Natural killer cell treated with Interleukin-12 subunit alpha and Interleukin-12 subunit beta and Interleukin-15 and Interleukin-18, amount 100 ng/mL, for 72 hours (primary cell): ENCODE measurements at regions not wholly inside any gene's neighbourhood (a gene's known extent, or its start where the extent isn't known, plus 50 kb on each side); places are given as distances from the start of the nearest gene placed in this dataset.

Source experiments
- ATAC-seq, 2 donors: fragments of 150-1000 bp; cut with Tn5 transposase in 1 of 2; sonication (Bioruptor Pico), chemical (Tn5 transposase) in 1 of 2; 2 replicates each; pipeline ENCODE4 v1.10.0; 2021
- DNase-seq: peaks from one replicate; pipeline ENCODE4 v3.0.0; 2022; ENCODE audit warnings: low spot score
- H3K27ac Mint-ChIP-seq, 2 donors: 1 replicate in 1 of 2; 2 replicates in 1 of 2; pipeline ENCODE4 v1.8.0; 2022; ENCODE audit warnings: mixed read lengths in 2 of 2, mild to moderate bottlenecking in 1 of 2, moderate library complexity in 1 of 2
- H3K27me3 Mint-ChIP-seq, 2 donors: 1 replicate in 1 of 2; 2 replicates in 1 of 2; pipeline ENCODE4 v1.8.0; 2022; ENCODE audit warnings: mixed read lengths in 2 of 2
- H3K36me3 Mint-ChIP-seq: one replicate; pipeline ENCODE4 v1.8.0; 2022; ENCODE audit warnings: mixed read lengths
- H3K4me1 Mint-ChIP-seq, 2 donors: 1 replicate in 1 of 2; 2 replicates in 1 of 2; pipeline ENCODE4 v1.8.0; 2022; ENCODE audit warnings: low read depth in 2 of 2, mixed read lengths in 2 of 2, mild to moderate bottlenecking in 1 of 2
- H3K4me3 Mint-ChIP-seq: one replicate; pipeline ENCODE4 v1.8.0; 2022; ENCODE audit warnings: mixed read lengths
- H3K9me3 Mint-ChIP-seq: 2 replicates; pipeline ENCODE4 v1.8.0; 2022; ENCODE audit warnings: mixed read lengths

- Mint-ChIP-seq H3K4me3 (no peak overlapping the region), H3K9me3 (peaks cover 14% of the 10 kb centered on the region), H3K27ac (no peak overlapping the region), H3K36me3 (no peaks in the 10 kb centered on the region), H3K27me3 (no peaks in the 10 kb centered on the region), H3K4me1 (no peaks in the 10 kb centered on the region)
- ATAC-seq, result no peak
- no peak for DNase-seq
Measured at GRCh38 chr5:128637031-128637430, 99.0 kb upstream of the FBN2 start.

GRCh38 chr5:128641861-128642260 is 103.8 kb upstream of the FBN2 start:
- peaks cover 14% of the 10 kb centered on the region for H3K9me3 Mint-ChIP-seq
- no peak overlapping the region for H3K27ac Mint-ChIP-seq
- H3K4me1 Mint-ChIP-seq, result no peaks in the 10 kb centered on the region
- no peak for ATAC-seq
- H3K4me3 Mint-ChIP-seq, result no peak overlapping the region
- DNase-seq, result no peak
- H3K36me3 Mint-ChIP-seq, result no peaks in the 10 kb centered on the region
- H3K27me3 Mint-ChIP-seq, result no peaks in the 10 kb centered on the region

GRCh38 chr5:128644863-128645262 is 106.8 kb upstream of the FBN2 start:
- Mint-ChIP-seq H3K4me1 (no peaks in the 10 kb centered on the region), H3K36me3 (no peaks in the 10 kb centered on the region), H3K27me3 (no peaks in the 10 kb centered on the region), H3K9me3 (peaks cover 10% of the 10 kb centered on the region), H3K27ac (no peak overlapping the region), H3K4me3 (no peak overlapping the region)
- DNase-seq (no peak), ATAC-seq (no peak)

- H3K9me3 Mint-ChIP-seq, result peaks cover 11% of the 10 kb centered on the region
- H3K27me3 Mint-ChIP-seq, result no peaks in the 10 kb centered on the region
- no peak overlapping the region for H3K4me3 Mint-ChIP-seq
- no peaks in the 10 kb centered on the region for H3K4me1 Mint-ChIP-seq
- DNase-seq, result no peak
- H3K27ac Mint-ChIP-seq, result no peak overlapping the region
- no peaks in the 10 kb centered on the region for H3K36me3 Mint-ChIP-seq
- no peak for ATAC-seq
Measured at GRCh38 chr5:128645581-128645980, 107.5 kb upstream of the FBN2 start.

- no peak overlapping the region for H3K27ac Mint-ChIP-seq
- H3K4me1 Mint-ChIP-seq, result no peaks in the 10 kb centered on the region
- peaks cover 13% of the 10 kb centered on the region for H3K9me3 Mint-ChIP-seq
- ATAC-seq (no peak), DNase-seq (no peak)
- no peak overlapping the region for H3K4me3 Mint-ChIP-seq
- no peaks in the 10 kb centered on the region for H3K27me3 Mint-ChIP-seq
- no peaks in the 10 kb centered on the region for H3K36me3 Mint-ChIP-seq
Measured at GRCh38 chr5:128646176-128646575, 108.1 kb upstream of the FBN2 start.

- H3K36me3 Mint-ChIP-seq, result no peaks in the 10 kb centered on the region
- no peak for ATAC-seq
- no peak for DNase-seq
- no peak overlapping the region for H3K27ac Mint-ChIP-seq
- no peak overlapping the region for H3K4me3 Mint-ChIP-seq
- H3K27me3 Mint-ChIP-seq, result no peaks in the 10 kb centered on the region
- no peaks in the 10 kb centered on the region for H3K4me1 Mint-ChIP-seq
- peaks cover 12% of the 10 kb centered on the region for H3K9me3 Mint-ChIP-seq
Measured at GRCh38 chr5:128649192-128649591, 111.1 kb upstream of the FBN2 start.

- Mint-ChIP-seq H3K27ac (no peak overlapping the region), H3K4me3 (no peak overlapping the region), H3K9me3 (peaks cover 14% of the 10 kb centered on the region), H3K27me3 (no peaks in the 10 kb centered on the region), H3K36me3 (no peaks in the 10 kb centered on the region), H3K4me1 (no peaks in the 10 kb centered on the region)
- ATAC-seq (no peak), DNase-seq (no peak)
Measured at GRCh38 chr5:128662997-128663396, 125.0 kb upstream of the FBN2 start.

GRCh38 chr5:128665747-128666355 is 127.8 kb upstream of the FBN2 start:
- H3K27me3 Mint-ChIP-seq, result no peaks in the 10 kb centered on the region
- H3K36me3 Mint-ChIP-seq, result no peaks in the 10 kb centered on the region
- H3K4me1 Mint-ChIP-seq, result no peaks in the 10 kb centered on the region
- H3K27ac Mint-ChIP-seq, result no peak overlapping the region
- ATAC-seq (no peak), DNase-seq (no peak)
- peaks cover 15% of the 10 kb centered on the region for H3K9me3 Mint-ChIP-seq
- no peak overlapping the region for H3K4me3 Mint-ChIP-seq

GRCh38 chr5:128667152-128667551 is 129.1 kb upstream of the FBN2 start:
- peaks cover 15% of the 10 kb centered on the region for H3K9me3 Mint-ChIP-seq
- no peak for DNase-seq
- H3K4me3 Mint-ChIP-seq, result no peak overlapping the region
- no peaks in the 10 kb centered on the region for H3K27me3 Mint-ChIP-seq
- H3K27ac Mint-ChIP-seq, result no peak overlapping the region
- no peaks in the 10 kb centered on the region for H3K4me1 Mint-ChIP-seq
- no peak for ATAC-seq
- no peaks in the 10 kb centered on the region for H3K36me3 Mint-ChIP-seq

GRCh38 chr5:128667751-128668150 is 129.7 kb upstream of the FBN2 start:
- no peak for ATAC-seq
- Mint-ChIP-seq H3K9me3 (peaks cover 15% of the 10 kb centered on the region), H3K4me1 (no peaks in the 10 kb centered on the region), H3K4me3 (no peak overlapping the region), H3K27me3 (no peaks in the 10 kb centered on the region), H3K36me3 (no peaks in the 10 kb centered on the region), H3K27ac (no peak overlapping the region)
- no peak for DNase-seq

GRCh38 chr5:128668921-128669320 is 130.9 kb upstream of the FBN2 start:
- DNase-seq (no peak), ATAC-seq (no peak)
- no peaks in the 10 kb centered on the region for H3K27me3 Mint-ChIP-seq
- H3K4me1 Mint-ChIP-seq, result no peaks in the 10 kb centered on the region
- H3K4me3 Mint-ChIP-seq, result no peak overlapping the region
- H3K9me3 Mint-ChIP-seq, result peaks cover 15% of the 10 kb centered on the region
- no peaks in the 10 kb centered on the region for H3K36me3 Mint-ChIP-seq
- H3K27ac Mint-ChIP-seq, result no peak overlapping the region

- H3K9me3 Mint-ChIP-seq, result peaks cover 15% of the 10 kb centered on the region
- DNase-seq, result no peak
- H3K4me3 Mint-ChIP-seq, result no peak overlapping the region
- no peak overlapping the region for H3K27ac Mint-ChIP-seq
- no peaks in the 10 kb centered on the region for H3K4me1 Mint-ChIP-seq
- H3K27me3 Mint-ChIP-seq, result no peaks in the 10 kb centered on the region
- H3K36me3 Mint-ChIP-seq, result no peaks in the 10 kb centered on the region
- no peak for ATAC-seq
Measured at GRCh38 chr5:128669803-128670202, 131.8 kb upstream of the FBN2 start.

GRCh38 chr5:128671943-128672342 is 133.9 kb upstream of the FBN2 start:
- DNase-seq, result no peak
- Mint-ChIP-seq H3K36me3 (no peaks in the 10 kb centered on the region), H3K4me1 (no peaks in the 10 kb centered on the region), H3K4me3 (no peak overlapping the region), H3K9me3 (peaks cover 15% of the 10 kb centered on the region), H3K27me3 (no peaks in the 10 kb centered on the region), H3K27ac (no peak overlapping the region)
- ATAC-seq, result no peak

GRCh38 chr5:128673000-128673399 is 135.0 kb upstream of the FBN2 start:
- Mint-ChIP-seq H3K9me3 (peaks cover 14% of the 10 kb centered on the region), H3K4me3 (no peak overlapping the region), H3K27ac (no peak overlapping the region), H3K27me3 (no peaks in the 10 kb centered on the region), H3K4me1 (no peaks in the 10 kb centered on the region), H3K36me3 (no peaks in the 10 kb centered on the region)
- ATAC-seq (no peak), DNase-seq (no peak)

GRCh38 chr5:128673411-128673957 is 135.4 kb upstream of the FBN2 start:
- Mint-ChIP-seq H3K27me3 (no peaks in the 10 kb centered on the region), H3K27ac (no peak overlapping the region), H3K9me3 (peaks cover 18% of the 10 kb centered on the region), H3K36me3 (no peaks in the 10 kb centered on the region), H3K4me1 (no peaks in the 10 kb centered on the region), H3K4me3 (no peak overlapping the region)
- ATAC-seq, result no peak
- no peak for DNase-seq
